Heart left ventricle (tissue), 16 donors: ENCODE measurements at regions not wholly inside any gene's neighbourhood (a gene's known extent, or its start where the extent isn't known, plus 50 kb on each side); places are given as distances from the start of the nearest gene placed in this dataset.

ENCODE experiments used
- ATAC-seq, 4 donors: fragments of 200-7000 bp; cut with Tn5 transposase; one replicate each; pipeline ENCODE4 v1.9.1; 2020 to 2022; ENCODE audit warnings: moderate library complexity in 4 of 4, mild to moderate bottlenecking in 3 of 4, moderate number of reproducible peaks in 1 of 4
- DNase-seq, 5 donors: peaks; one replicate each; pipeline ENCODE4 v3.0.0-alpha.2; 2020
- H3K27ac ChIP-seq, 12 donors: fragments of 200-600 bp; sonication (generic) in 4 of 12; one replicate each; pipeline versions ENCODE4 v1.5.0 to v1.8.0; 2016 to 2022; ENCODE audit warnings: mild to moderate bottlenecking in 2 of 12
- H3K27me3 ChIP-seq, 9 donors: fragments of 200-600 bp; sonication (generic) in 2 of 9; one replicate each; pipeline versions ENCODE4 v1.5.1 to v1.8.0; 2016 to 2022; ENCODE audit warnings: mild to moderate bottlenecking in 3 of 9
- H3K36me3 ChIP-seq, 9 donors: fragments of 200-600 bp; sonication (generic) in 2 of 9; one replicate each; pipeline versions ENCODE4 v1.5.0 to v1.8.0; 2018 to 2022; ENCODE audit warnings: mild to moderate bottlenecking in 2 of 9
- H3K4me1 ChIP-seq, 12 donors: fragments of 200-600 bp; sonication (generic) in 4 of 12; one replicate each; pipeline versions ENCODE4 v1.5.0 to v1.8.0; 2016 to 2022; ENCODE audit warnings: mild to moderate bottlenecking in 3 of 12
- H3K4me3 ChIP-seq, 12 donors: fragments of 200-600 bp; sonication (generic) in 4 of 12; one replicate each; pipeline versions ENCODE4 v1.5.0 to v1.8.0; 2017 to 2022; ENCODE audit warnings: mild to moderate bottlenecking in 9 of 12, moderate library complexity in 4 of 12
- H3K9me3 ChIP-seq, 12 donors: fragments of 200-600 bp; sonication (generic) in 4 of 12; one replicate each; pipeline versions ENCODE4 v1.5.0 to v1.8.0; 2016 to 2022; ENCODE audit warnings: mild to moderate bottlenecking in 1 of 12
- POLR2A ChIP-seq, 2 donors: fragments of 450-650 bp; IDR thresholded peaks; one replicate each; pipeline ENCODE4 v1.6.1; 2017; ENCODE audit warnings: antibody characterized with exemption in 2 of 2, mild to moderate bottlenecking in 2 of 2, moderate library complexity in 2 of 2
- WGBS, 4 donors: extraction: QIAGEN DNeasy Blood & Tissue Kit in 2 of 4; methylation state at CpG; one replicate each; pipeline versions ENCODE4 v1.1.5 to v1.1.7; 2013 to 2018; 5-methylcytosine and 5-hydroxymethylcytosine counted together
- intact Hi-C, 10 donors: fragments of 100-400 bp; cut with DNase I; formaldehyde crosslinking; loops; one replicate each; pipeline versions ENCODE4 v1.11.1 to v1.14.2; 2022
- TF ChIP-seq, protein P1 (sequence below), 12 donors: fragments of 200-600 bp; sonication (generic) in 4 of 12; IDR thresholded peaks; one replicate each; pipeline versions ENCODE4 v1.5.0 to v1.8.0; 2018 to 2022; ENCODE audit warnings: antibody characterized with exemption in 12 of 12, mild to moderate bottlenecking in 5 of 12
- donor health status: ischemic (EF 13 %, LVEDD 7.1; RV severe dilation, severe dysfunction).
- donor health status: healthy with polysubstance abuse.
- donor health status: DM: no; HTN: yes; CAD: no.
- donor health status: DM: no; HTN: no; CAD: no.
- donor health status: ischemic (EF 25% LVEDD 6.9; RV normal size, moderate dysfunction).
- donor health status: ischemic (EF 25% LVEDD 5.7; RV mildly dilated, moderate dysfunction).
- donor health status: healthy.
- donor health status: DM: yes; HTN: yes; CAD: no.
- donor health status: ischemic (EF 35%, LVEDD 5.7; RV mildly dilated, moderate dysfunction).
- donor health status: nonischemic (EF 11% LVEDD 7.7; RV severe dilation, severe dysfunction).
- donor health status: DM: yes; HTN: yes; CAD: no.
- donor health status: PGD.
- donor health status: ischemic (EF 29% LVEDD 5.4; RV normal size, mild dysfunction).
- donor health status: nonischemic (EF 23%, LVEDD 6.1; RV moderate dilation, normal function).

DNA sequence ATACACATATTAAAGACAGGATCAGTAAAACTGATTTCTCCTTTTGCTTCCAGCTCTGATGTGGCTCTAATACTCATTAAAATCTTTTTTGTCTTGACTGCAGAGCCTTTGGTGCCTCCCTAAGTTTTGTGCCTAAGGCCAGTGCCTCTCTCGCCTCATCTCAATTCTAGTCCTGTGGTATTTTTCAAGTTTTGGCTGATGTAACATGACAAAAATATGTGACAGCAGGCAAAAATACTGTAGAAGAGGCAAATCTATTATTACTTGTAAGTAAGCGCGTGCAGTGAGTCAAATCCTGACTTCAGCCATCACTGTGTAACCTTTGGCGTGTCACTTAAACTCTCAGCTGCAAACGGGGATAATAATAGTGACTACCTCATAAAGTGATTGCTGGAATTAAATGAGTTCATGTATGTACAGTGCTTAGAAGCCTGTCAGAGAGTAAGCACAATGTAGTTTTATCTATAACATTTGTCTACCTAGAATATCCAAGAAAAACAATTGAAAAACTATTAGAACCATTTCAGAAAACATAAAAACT, 74.0 kb downstream of the MAB21L3 start:
- H3K27me3 ChIP-seq: no peaks in the 10 kb centered on the region
- no peaks in the 10 kb centered on the region for H3K9me3 ChIP-seq
- intact Hi-C loops: no loop called here
- H3K4me1 ChIP-seq: peaks cover 0 to 16% (median 0%) of the 10 kb centered on the region in 12 donors
- peak overlapping the region in 3 of 12 donors; percentile 15 to 41 (median 27) for H3K27ac ChIP-seq
- H3K36me3 ChIP-seq: no peaks in the 10 kb centered on the region
- no peak for TF ChIP-seq POLR2A (IDR thresholded peaks at IDR 0.05)
- TF ChIP-seq, protein P1, sequence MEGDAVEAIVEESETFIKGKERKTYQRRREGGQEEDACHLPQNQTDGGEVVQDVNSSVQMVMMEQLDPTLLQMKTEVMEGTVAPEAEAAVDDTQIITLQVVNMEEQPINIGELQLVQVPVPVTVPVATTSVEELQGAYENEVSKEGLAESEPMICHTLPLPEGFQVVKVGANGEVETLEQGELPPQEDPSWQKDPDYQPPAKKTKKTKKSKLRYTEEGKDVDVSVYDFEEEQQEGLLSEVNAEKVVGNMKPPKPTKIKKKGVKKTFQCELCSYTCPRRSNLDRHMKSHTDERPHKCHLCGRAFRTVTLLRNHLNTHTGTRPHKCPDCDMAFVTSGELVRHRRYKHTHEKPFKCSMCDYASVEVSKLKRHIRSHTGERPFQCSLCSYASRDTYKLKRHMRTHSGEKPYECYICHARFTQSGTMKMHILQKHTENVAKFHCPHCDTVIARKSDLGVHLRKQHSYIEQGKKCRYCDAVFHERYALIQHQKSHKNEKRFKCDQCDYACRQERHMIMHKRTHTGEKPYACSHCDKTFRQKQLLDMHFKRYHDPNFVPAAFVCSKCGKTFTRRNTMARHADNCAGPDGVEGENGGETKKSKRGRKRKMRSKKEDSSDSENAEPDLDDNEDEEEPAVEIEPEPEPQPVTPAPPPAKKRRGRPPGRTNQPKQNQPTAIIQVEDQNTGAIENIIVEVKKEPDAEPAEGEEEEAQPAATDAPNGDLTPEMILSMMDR (IDR thresholded peaks at IDR 0.05): no peak
- WGBS, 4 donors: 43 to 61% (median 55%) methylated on average over 5 of the region's 5 CpGs
- ATAC-seq (peak; percentile 81 to 91 (median 88)), DNase-seq (no peak)
- no peak overlapping the region for H3K4me3 ChIP-seq

DNA sequence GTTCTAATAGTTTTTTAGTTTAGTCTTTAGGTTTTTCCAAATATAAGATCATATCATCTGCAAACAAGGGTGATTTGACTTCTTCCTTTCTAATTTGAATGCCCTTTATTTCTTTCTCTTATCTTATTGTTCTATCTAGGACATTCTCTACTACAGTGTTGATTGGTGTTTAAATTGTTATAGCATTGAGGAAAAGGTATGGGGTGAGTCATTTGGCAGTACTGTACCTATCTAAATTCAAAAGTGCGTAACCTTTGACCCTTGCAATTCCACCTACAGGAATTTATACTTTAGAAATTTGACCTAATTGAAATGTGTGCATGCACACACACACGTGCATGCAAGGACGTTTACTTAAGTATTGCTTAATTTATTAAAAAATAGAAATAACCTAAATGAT, 78.3 kb downstream of the MAB21L3 start:
- Histone ChIP-seq H3K4me3 (no peak overlapping the region), H3K27ac (no peak overlapping the region), H3K9me3 (no peaks in the 10 kb centered on the region), H3K36me3 (no peaks in the 10 kb centered on the region), H3K4me1 (peaks cover 0 to 7% (median 0%) of the 10 kb centered on the region in 12 donors), H3K27me3 (no peaks in the 10 kb centered on the region)
- DNase-seq (no peak), ATAC-seq (no peak)
- intact Hi-C loops: no loop called here
- WGBS, 4 donors: 65 to 88% (median 85%) methylated on average over 3 of the region's 3 CpGs
- no peak for TF ChIP-seq POLR2A (IDR thresholded peaks at IDR 0.05)
- TF ChIP-seq, protein P1 (IDR thresholded peaks at IDR 0.05): no peak

DNA sequence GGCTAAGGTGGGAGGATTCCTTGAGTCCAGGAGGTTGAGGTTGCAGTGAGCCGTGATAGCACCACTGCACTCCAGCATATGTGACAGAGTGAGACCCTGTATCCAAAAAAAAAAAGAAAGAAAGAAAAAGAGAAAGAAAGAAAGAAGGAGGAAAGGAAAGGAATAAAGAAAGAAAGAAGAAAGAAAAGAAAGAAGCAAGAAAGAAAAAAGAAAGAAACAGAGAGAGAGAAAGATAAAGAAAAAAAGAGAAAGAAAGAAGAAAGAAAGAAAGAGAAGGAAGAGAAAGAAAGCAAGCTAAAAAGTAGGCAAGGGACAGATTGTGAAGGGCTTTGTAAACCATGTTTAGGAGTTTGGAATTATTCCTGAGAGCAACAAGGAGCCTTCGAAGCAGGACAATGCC, 80.1 kb downstream of the MAB21L3 start:
- no peak for TF ChIP-seq POLR2A (IDR thresholded peaks at IDR 0.05)
- TF ChIP-seq, protein P1 (IDR thresholded peaks at IDR 0.05): no peak
- 84 to 92% (median 87%) methylated on average over 2 of the region's 2 CpGs for WGBS, 4 donors
- intact Hi-C loops: no loop called here
- Histone ChIP-seq H3K4me3 (no peak overlapping the region), H3K27ac (no peak overlapping the region), H3K36me3 (no peaks in the 10 kb centered on the region), H3K4me1 (no peaks in the 10 kb centered on the region), H3K27me3 (no peaks in the 10 kb centered on the region), H3K9me3 (no peaks in the 10 kb centered on the region)
- no peak for ATAC-seq
- no peak for DNase-seq

DNA sequence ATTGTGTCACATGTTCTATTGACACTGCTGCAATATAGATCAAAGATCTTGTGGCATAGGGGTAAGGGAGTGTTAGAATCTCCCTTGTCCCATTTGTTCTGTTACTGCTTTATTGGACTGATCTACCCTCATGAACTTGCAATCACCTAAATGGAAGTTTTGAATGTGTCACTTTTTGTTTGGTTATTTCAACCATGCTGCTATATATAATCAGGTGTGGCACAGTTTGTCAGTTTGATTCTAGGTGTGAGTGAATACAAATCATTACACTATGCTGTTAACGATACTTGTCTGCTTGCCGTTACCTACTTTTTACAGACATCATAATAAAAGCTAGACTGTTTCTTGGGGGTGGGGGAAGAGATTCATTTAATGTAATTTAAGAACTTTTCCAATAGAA, 82.6 kb downstream of the MAB21L3 start:
- 85 to 90% (median 86%) methylated on average over 2 of the region's 2 CpGs for whole genome bisulfite sequencing, 4 donors
- DNase-seq (no peak), ATAC-seq (no peak)
- H3K27me3 ChIP-seq: no peaks in the 10 kb centered on the region
- H3K9me3 ChIP-seq: no peaks in the 10 kb centered on the region
- H3K36me3 ChIP-seq: no peaks in the 10 kb centered on the region
- TF ChIP-seq, protein P1 (IDR thresholded peaks at IDR 0.05): no peak
- TF ChIP-seq POLR2A (IDR thresholded peaks at IDR 0.05): no peak
- intact Hi-C loops: no loop called here
- H3K27ac ChIP-seq: no peak overlapping the region
- H3K4me3 ChIP-seq: no peak overlapping the region
- H3K4me1 ChIP-seq: no peaks in the 10 kb centered on the region
